ENCODE measurements at regions not wholly inside any gene's neighbourhood (a gene's known extent, or its start where the extent isn't known, plus 50 kb on each side); places are given as distances from the start of the nearest gene placed in this dataset.
"Not testable (repeated sequence)": the region's sequence is repeated elsewhere in the genome, so short reads cannot be mapped to it uniquely, and the experiment has no call there.

GRCh38 chr14:106347890-106348755 lies 821.7 kb downstream of the TMEM121 start:
- no peak for DNase-seq (ENCODE audit: low read depth)

GRCh38 chr14:106348873-106349540 lies 822.6 kb downstream of the TMEM121 start:
- DNase-seq (ENCODE audit: low read depth) = peak; percentile 78

- not testable (repeated sequence) for DNase-seq (ENCODE audit: low read depth)
These were observed 823.5 kb downstream of the TMEM121 start for GRCh38 chr14:106349678-106350457.

- not testable (repeated sequence) for DNase-seq (ENCODE audit: low read depth)
These were observed 828.8 kb downstream of the TMEM121 start for GRCh38 chr14:106355007-106355791.

GRCh38 chr14:106355881-106356642 lies 829.7 kb downstream of the TMEM121 start:
- not testable (repeated sequence) for DNase-seq (ENCODE audit: low read depth)

- DNase-seq (ENCODE audit: low read depth) = not testable (repeated sequence)
These were observed 830.2 kb downstream of the TMEM121 start for GRCh38 chr14:106356643-106356930.

GRCh38 chr14:106359157-106359887 lies 832.9 kb downstream of the TMEM121 start:
- peak; percentile 34 for DNase-seq (ENCODE audit: low read depth)

- DNase-seq (ENCODE audit: low read depth) = not testable (repeated sequence)
These were observed 839.0 kb downstream of the TMEM121 start for GRCh38 chr14:106365371-106365770.

- DNase-seq (ENCODE audit: low read depth) = not testable (repeated sequence)
These were observed 839.5 kb downstream of the TMEM121 start for GRCh38 chr14:106365894-106366293.

GRCh38 chr14:106366971-106367370 lies 840.6 kb downstream of the TMEM121 start:
- not testable (repeated sequence) for DNase-seq (ENCODE audit: low read depth)

- DNase-seq (ENCODE audit: low read depth) = not testable (repeated sequence)
These were observed 843.1 kb downstream of the TMEM121 start for GRCh38 chr14:106369456-106369855.

GRCh38 chr14:106372870-106373652 lies 846.7 kb downstream of the TMEM121 start:
- DNase-seq (ENCODE audit: low read depth) = peak; percentile 62

GRCh38 chr14:106373653-106374110 lies 847.3 kb downstream of the TMEM121 start:
- DNase-seq (ENCODE audit: low read depth) = not testable (repeated sequence)

GRCh38 chr14:106377432-106377831 lies 851.0 kb downstream of the TMEM121 start:
- DNase-seq (ENCODE audit: low read depth) = no peak

- DNase-seq (ENCODE audit: low read depth) = no peak
These were observed 851.8 kb downstream of the TMEM121 start for GRCh38 chr14:106378191-106378590.

GRCh38 chr14:106380740-106381139 lies 854.4 kb downstream of the TMEM121 start:
- DNase-seq (ENCODE audit: low read depth) = no peak

- DNase-seq (ENCODE audit: low read depth) = not testable (repeated sequence)
These were observed 862.8 kb downstream of the TMEM121 start for GRCh38 chr14:106389186-106389585.

GRCh38 chr14:106390401-106390800 lies 864.0 kb downstream of the TMEM121 start:
- no peak for DNase-seq (ENCODE audit: low read depth)

- DNase-seq (ENCODE audit: low read depth) = no peak
These were observed 864.6 kb downstream of the TMEM121 start for GRCh38 chr14:106390947-106391346.
